ENCODE measurements at regions not wholly inside any gene's neighbourhood (a gene's known extent, or its start where the extent isn't known, plus 50 kb on each side); places are given as distances from the start of the nearest gene placed in this dataset.

- H3K27ac ChIP-seq (ENCODE audit: control insufficient read depth, insufficient read depth), result no peak overlapping the region
- H3K4me3 ChIP-seq, result no peak overlapping the region
- no peaks in the 10 kb centered on the region for H3K4me1 ChIP-seq (ENCODE audit: control insufficient read depth, insufficient read depth, low read length)
- H2AFZ ChIP-seq (ENCODE audit: control insufficient read depth, low read depth, low read length), result no peak overlapping the region
- in situ Hi-C loops (cut with MboI) (no loop called here), intact Hi-C loops (cut with micrococcal nuclease; ENCODE audit: unreplicated experiment) (no loop called here)
- WGBS (ENCODE audit: insufficient coverage, insufficient replicate concordance, low lambda C conversion rate, missing lambda C conversion rate), result 2% methylated on average over 3 of the region's 3 CpGs
- no TSS peak for BruUV-seq (replicated peaks)
- RAD21 ChIA-PET (ENCODE audit: unreplicated experiment), result no interaction called here
- SMC1A ChIA-PET (ENCODE audit: uncharacterized antibody, unreplicated experiment), result interaction anchor here (1.3 kb wide), 1 partner anchor 10 kb away, joined by 3 read pairs; no protein-coding TSS in a partner anchor
- H3K36me3 ChIP-seq (ENCODE audit: control insufficient read depth in 2 of 2, insufficient read depth in 2 of 2, low read length in 1 of 2), result no peaks in the 10 kb centered on the region
- no peak overlapping the region for H3K4me2 ChIP-seq (ENCODE audit: control insufficient read depth, insufficient read depth)
- no peaks in the 10 kb centered on the region for H3K79me2 ChIP-seq (ENCODE audit: control insufficient read depth, insufficient read depth, low read length)
- peaks cover 0 to 2% of the 10 kb centered on the region in 2 experiments; a peak in 2 of 4 replicates for H3K27me3 ChIP-seq (replicated peaks in 1 of 2; ENCODE audit: control insufficient read depth in 2 of 2, insufficient read depth in 2 of 2, low read length in 1 of 2)
- ATAC-seq (no peak), FAIRE-seq (no peak), DNase-seq (ENCODE audit: low read depth, low spot score) (no peak)
- H3K9ac ChIP-seq (ENCODE audit: control insufficient read depth, insufficient read depth, low read length), result no peak overlapping the region
- CTCF ChIA-PET, result no interaction called here
- H4K20me1 ChIP-seq (ENCODE audit: control insufficient read depth, insufficient read depth), result no peaks in the 10 kb centered on the region
- no peak for TF ChIP-seq KLF5 (IDR thresholded peaks at IDR 0.05; ENCODE audit: partially characterized antibody)
- POLR2A ChIA-PET, result no interaction called here
- H3K9me3 ChIP-seq (replicated peaks; ENCODE audit: control insufficient read depth, insufficient read depth, low read length), result no peaks in the 10 kb centered on the region
These were observed 80.6 kb upstream of the TBX20 start for GRCh38 chr7:35334506-35334905.

- Histone ChIP-seq H4K20me1 (ENCODE audit: control insufficient read depth, insufficient read depth) (no peaks in the 10 kb centered on the region), H3K27me3 (replicated peaks in 1 of 2; ENCODE audit: control insufficient read depth in 2 of 2, insufficient read depth in 2 of 2, low read length in 1 of 2) (peaks cover 0 to 2% of the 10 kb centered on the region in 2 experiments; a peak in 2 of 4 replicates), H3K27ac (ENCODE audit: control insufficient read depth, insufficient read depth) (no peak overlapping the region), H3K9me3 (replicated peaks; ENCODE audit: control insufficient read depth, insufficient read depth, low read length) (no peaks in the 10 kb centered on the region), H3K79me2 (ENCODE audit: control insufficient read depth, insufficient read depth, low read length) (no peaks in the 10 kb centered on the region), H3K4me2 (ENCODE audit: control insufficient read depth, insufficient read depth) (no peak overlapping the region), H3K9ac (ENCODE audit: control insufficient read depth, insufficient read depth, low read length) (no peak overlapping the region), H3K4me3 (no peak overlapping the region), H3K4me1 (ENCODE audit: control insufficient read depth, insufficient read depth, low read length) (no peaks in the 10 kb centered on the region), H2AFZ (ENCODE audit: control insufficient read depth, low read depth, low read length) (no peak overlapping the region), H3K36me3 (ENCODE audit: control insufficient read depth in 2 of 2, insufficient read depth in 2 of 2, low read length in 1 of 2) (no peaks in the 10 kb centered on the region)
- intact Hi-C loops (cut with micrococcal nuclease; ENCODE audit: unreplicated experiment), result no loop called here
- ATAC-seq (no peak), DNase-seq (ENCODE audit: low read depth, low spot score) (no peak), FAIRE-seq (no peak)
- no TSS peak for BruUV-seq (replicated peaks)
- WGBS (ENCODE audit: insufficient coverage, insufficient replicate concordance, low lambda C conversion rate, missing lambda C conversion rate), result 19% methylated on average over 3 of the region's 3 CpGs
- ChIA-PET CTCF (no interaction called here), POLR2A (no interaction called here), SMC1A (ENCODE audit: uncharacterized antibody, unreplicated experiment) (interaction anchor here (1.3 kb wide), 1 partner anchor 11 kb away, joined by 3 read pairs; no protein-coding TSS in a partner anchor), RAD21 (ENCODE audit: unreplicated experiment) (no interaction called here)
- in situ Hi-C loops (cut with MboI), result no loop called here
- TF ChIP-seq ZNF384 (IDR thresholded peaks at IDR 0.05; ENCODE audit: borderline replicate concordance, low read depth, low read length) (no peak), TAF1 (IDR thresholded peaks at IDR 0.05; ENCODE audit: borderline replicate concordance, low read depth, low read length) (no peak), ZBTB40 (IDR thresholded peaks at IDR 0.05; ENCODE audit: borderline replicate concordance) (no peak), CBX5 (IDR thresholded peaks at IDR 0.05; ENCODE audit: low read depth) (no peak), ASH2L (IDR thresholded peaks at IDR 0.05; ENCODE audit: borderline replicate concordance, low read depth) (no peak), BACH1 (IDR thresholded peaks at IDR 0.05; ENCODE audit: borderline replicate concordance) (no peak), KLF5 (IDR thresholded peaks at IDR 0.05; ENCODE audit: partially characterized antibody) (no peak), ZBTB33 (IDR thresholded peaks at IDR 0.05) (no peak), ZNF24 (IDR thresholded peaks at IDR 0.05) (no peak), JUND (IDR thresholded peaks at IDR 0.05; ENCODE audit: low read depth, low read length) (no peak), NFYA (IDR thresholded peaks at IDR 0.05; ENCODE audit: borderline replicate concordance, low read depth, low read length) (no peak), ESRRA (IDR thresholded peaks at IDR 0.05; ENCODE audit: low read length) (no peak), SREBF2 (IDR thresholded peaks at IDR 0.05; ENCODE audit: low read length) (no peak)
These were observed 79.4 kb upstream of the TBX20 start for GRCh38 chr7:35333265-35333664.

Measured in GM12878 (cell line).